ENCODE measurements at regions not wholly inside any gene's neighbourhood (a gene's known extent, or its start where the extent isn't known, plus 50 kb on each side); places are given as distances from the start of the nearest gene placed in this dataset.
"Not testable (repeated sequence)": the region's sequence is repeated elsewhere in the genome, so short reads cannot be mapped to it uniquely, and the experiment has no call there.

DNA sequence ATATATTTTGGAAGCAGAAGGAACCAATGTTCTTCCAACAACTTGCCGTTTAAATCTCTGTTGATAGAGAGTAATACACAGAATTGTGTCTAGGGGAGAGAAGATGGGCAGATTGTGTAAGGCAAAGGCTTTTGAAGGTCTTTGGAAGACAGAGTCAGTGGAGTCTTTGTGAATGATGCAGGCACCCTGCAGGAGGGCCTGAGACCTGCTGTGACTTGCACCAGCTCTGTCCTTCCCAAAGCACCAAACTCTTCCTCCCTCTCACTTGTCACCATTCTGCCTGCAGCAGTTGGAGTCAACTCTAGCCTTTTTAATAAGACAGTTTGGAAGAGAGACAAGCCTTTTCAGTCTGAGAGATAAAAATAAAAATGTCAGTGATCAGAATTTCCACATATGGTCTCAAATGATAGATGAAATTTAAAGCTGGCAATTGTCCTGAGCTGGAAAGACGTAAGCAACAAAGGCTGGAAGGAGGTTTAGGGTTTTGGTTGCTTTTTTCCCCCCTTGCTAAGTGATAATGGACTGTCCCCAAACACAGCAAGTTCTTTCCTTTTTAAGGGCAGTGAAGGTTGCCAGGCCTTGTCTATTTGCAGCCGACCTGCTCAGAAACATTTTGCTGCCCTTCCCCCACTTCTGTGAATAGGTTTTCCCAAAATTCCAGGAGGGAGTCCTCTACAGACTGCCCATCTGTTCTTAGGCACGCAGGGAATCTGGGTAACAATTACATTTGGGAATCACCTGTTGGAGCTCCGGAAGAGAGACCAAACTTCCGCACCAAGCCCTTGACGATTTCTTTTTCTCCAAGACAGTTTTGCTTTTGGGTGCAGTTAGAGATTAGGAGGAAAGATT is 103.0 kb upstream of the NTF3 start:
- H3K9me3 ChIP-seq = no peaks in the 10 kb centered on the region
- TF ChIP-seq, protein P1, sequence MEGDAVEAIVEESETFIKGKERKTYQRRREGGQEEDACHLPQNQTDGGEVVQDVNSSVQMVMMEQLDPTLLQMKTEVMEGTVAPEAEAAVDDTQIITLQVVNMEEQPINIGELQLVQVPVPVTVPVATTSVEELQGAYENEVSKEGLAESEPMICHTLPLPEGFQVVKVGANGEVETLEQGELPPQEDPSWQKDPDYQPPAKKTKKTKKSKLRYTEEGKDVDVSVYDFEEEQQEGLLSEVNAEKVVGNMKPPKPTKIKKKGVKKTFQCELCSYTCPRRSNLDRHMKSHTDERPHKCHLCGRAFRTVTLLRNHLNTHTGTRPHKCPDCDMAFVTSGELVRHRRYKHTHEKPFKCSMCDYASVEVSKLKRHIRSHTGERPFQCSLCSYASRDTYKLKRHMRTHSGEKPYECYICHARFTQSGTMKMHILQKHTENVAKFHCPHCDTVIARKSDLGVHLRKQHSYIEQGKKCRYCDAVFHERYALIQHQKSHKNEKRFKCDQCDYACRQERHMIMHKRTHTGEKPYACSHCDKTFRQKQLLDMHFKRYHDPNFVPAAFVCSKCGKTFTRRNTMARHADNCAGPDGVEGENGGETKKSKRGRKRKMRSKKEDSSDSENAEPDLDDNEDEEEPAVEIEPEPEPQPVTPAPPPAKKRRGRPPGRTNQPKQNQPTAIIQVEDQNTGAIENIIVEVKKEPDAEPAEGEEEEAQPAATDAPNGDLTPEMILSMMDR (IDR thresholded peaks at IDR 0.05) = no peak
- no peaks in the 10 kb centered on the region for H3K4me1 ChIP-seq (ENCODE audit: low read depth)
- no peaks in the 10 kb centered on the region for H3K36me3 ChIP-seq (ENCODE audit: low read depth)
- H3K4me3 ChIP-seq = no peak overlapping the region
- no peak for ATAC-seq
- intact Hi-C loops (cut with DNase I, micrococcal nuclease) = no loop called here
- no peak for DNase-seq

DNA sequence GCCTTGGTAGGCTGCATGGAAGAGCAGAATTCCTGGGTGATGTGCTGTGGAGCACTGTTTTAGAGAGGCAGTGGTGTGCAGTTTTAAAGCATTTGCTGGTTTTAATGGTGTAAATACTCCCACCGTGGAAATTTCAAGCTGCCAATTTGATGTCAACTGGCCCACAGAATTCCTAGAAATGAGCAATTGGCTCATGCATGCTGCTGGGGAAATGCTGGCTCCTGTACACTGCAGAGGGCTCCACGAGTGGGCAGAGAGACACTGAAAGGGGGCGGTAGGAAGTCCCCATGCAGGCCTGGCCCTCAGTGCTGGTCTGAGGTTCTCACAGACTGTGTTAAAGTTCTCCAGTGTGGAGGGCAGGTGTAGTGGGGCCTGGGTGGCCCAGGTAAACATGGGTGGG is 99.4 kb upstream of the NTF3 start:
- Histone ChIP-seq H3K36me3 (ENCODE audit: low read depth) (no peaks in the 10 kb centered on the region), H3K9me3 (no peaks in the 10 kb centered on the region), H3K4me3 (no peak overlapping the region), H3K4me1 (ENCODE audit: low read depth) (no peaks in the 10 kb centered on the region)
- DNase-seq (no peak), ATAC-seq (no peak)
- intact Hi-C loops (cut with DNase I, micrococcal nuclease) = no loop called here
- TF ChIP-seq, protein P1 (IDR thresholded peaks at IDR 0.05) = no peak

DNA sequence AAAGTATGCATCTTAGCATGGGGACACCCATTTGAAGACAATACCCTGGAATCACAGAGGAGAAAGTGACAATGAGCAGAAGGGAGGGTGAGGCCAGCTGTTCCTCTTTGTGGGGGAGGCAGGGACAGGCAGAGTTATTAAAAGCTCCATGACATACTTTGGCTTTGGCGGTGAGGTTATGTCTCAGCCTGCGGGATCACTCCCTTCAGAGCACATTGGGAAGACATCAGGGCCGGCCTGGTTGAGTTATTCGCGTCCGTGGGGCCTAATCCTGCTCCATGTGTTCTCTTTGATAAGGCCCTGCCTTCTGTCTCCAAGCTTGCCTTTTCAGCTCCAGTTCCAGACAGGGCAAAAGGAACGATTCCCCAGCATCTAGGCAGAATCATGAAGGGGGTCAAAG is 98.8 kb upstream of the NTF3 start:
- ATAC-seq = no peak
- Histone ChIP-seq H3K4me1 (ENCODE audit: low read depth) (no peaks in the 10 kb centered on the region), H3K4me3 (no peak overlapping the region), H3K9me3 (no peaks in the 10 kb centered on the region), H3K36me3 (ENCODE audit: low read depth) (no peaks in the 10 kb centered on the region)
- intact Hi-C loops (cut with DNase I, micrococcal nuclease) = no loop called here
- TF ChIP-seq, protein P1 (IDR thresholded peaks at IDR 0.05) = no peak
- DNase-seq = no peak

DNA sequence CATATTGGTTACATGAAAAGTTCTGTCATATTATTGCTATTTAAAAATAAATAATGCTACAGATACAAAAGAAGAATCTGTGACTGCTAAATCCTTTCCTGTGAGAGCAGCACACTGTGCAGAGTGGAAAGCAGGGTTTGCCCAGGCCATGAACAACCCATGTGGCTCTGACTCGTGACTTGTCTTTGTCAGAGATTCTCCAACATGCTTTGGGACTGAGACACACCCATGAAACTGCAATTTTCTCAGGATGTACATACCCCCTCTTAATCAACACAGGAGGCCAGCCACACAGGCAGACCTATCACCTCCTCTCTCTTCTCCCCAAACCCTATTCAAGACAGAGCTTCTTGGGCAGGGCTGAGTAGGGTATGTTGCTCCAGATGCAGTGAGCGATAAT is 96.8 kb upstream of the NTF3 start:
- H3K9me3 ChIP-seq = no peaks in the 10 kb centered on the region
- no peak overlapping the region for H3K4me3 ChIP-seq
- intact Hi-C loops (cut with DNase I, micrococcal nuclease) = no loop called here
- TF ChIP-seq, protein P1 (IDR thresholded peaks at IDR 0.05) = no peak
- no peaks in the 10 kb centered on the region for H3K4me1 ChIP-seq (ENCODE audit: low read depth)
- DNase-seq (no peak), ATAC-seq (no peak)
- H3K36me3 ChIP-seq (ENCODE audit: low read depth) = no peaks in the 10 kb centered on the region

DNA sequence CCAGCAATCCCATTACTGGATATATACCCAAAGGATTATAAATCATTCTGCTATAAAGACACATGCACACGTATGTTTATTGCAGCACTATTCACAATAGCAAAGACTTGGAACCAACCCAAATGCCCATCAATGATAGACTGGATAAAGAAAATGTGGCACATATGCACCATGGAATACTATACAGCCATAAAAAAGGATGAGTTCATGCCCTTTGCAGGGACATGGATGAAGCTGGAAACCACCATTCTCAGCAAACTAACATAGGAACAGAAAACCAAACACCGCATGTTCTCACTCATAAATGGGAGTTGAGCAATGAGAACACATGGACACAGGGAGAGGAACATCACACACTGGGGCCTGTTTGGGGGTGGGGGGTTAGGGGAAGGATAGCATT is 90.8 kb upstream of the NTF3 start:
- H3K4me3 ChIP-seq; H3K9me3 ChIP-seq; DNase-seq; H3K4me1 ChIP-seq (ENCODE audit: low read depth); ATAC-seq; H3K36me3 ChIP-seq (ENCODE audit: low read depth); intact Hi-C loops (cut with DNase I, micrococcal nuclease): not testable (repeated sequence)

DNA sequence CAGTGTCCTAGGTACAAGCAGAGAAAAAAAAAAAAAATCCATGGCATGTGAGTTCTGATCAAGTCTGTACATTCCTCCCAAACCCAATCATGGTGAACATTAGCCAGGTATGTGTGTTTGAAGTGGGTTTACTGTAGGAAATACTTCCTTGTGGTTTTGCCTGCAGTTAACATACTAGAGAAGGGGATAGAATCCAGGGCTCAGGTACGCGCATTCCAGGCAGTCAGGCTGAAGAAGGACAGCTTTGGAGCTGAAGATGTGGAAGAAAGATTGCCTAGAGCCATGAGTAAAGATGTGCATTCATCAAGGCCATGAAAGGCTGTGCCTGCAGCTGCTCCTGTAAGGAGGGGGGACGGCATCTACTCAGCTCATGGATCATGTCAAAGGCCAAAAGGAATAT is 88.2 kb upstream of the NTF3 start:
- intact Hi-C loops (cut with DNase I, micrococcal nuclease) = no loop called here
- H3K36me3 ChIP-seq (ENCODE audit: low read depth) = no peaks in the 10 kb centered on the region
- H3K4me1 ChIP-seq (ENCODE audit: low read depth) = no peaks in the 10 kb centered on the region
- H3K9me3 ChIP-seq = no peaks in the 10 kb centered on the region
- ATAC-seq (no peak), DNase-seq (no peak)
- TF ChIP-seq, protein P1 (IDR thresholded peaks at IDR 0.05) = no peak
- no peak overlapping the region for H3K4me3 ChIP-seq

Data from mucosa of descending colon (tissue), 3 donors.